SK-N-SH (cell line): ENCODE measurements at regions not wholly inside any gene's neighbourhood (a gene's known extent, or its start where the extent isn't known, plus 50 kb on each side); places are given as distances from the start of the nearest gene placed in this dataset.

Source experiments
- EP300 ChIP-seq, 2 experiments: IDR thresholded peaks; 2 replicates each; pipeline versions ENCODE4 v1.4.0 to v1.6.1; 2012; ENCODE audit warnings: borderline replicate concordance in 1 of 2, low read depth in 1 of 2, low read length in 1 of 2
- EZH2phosphoT487 ChIP-seq: fragments of 200-600 bp; sonication (generic); IDR thresholded peaks from 2 replicates; pipeline ENCODE4 v1.6.1; 2017; ENCODE audit warnings: low read depth, mixed run types, mild to moderate bottlenecking, antibody characterized with exemption, moderate library complexity, borderline replicate concordance

GRCh38 chr2:9760902-9761228, 82.4 kb upstream of the TAF1B start:
- no peak for TF ChIP-seq EZH2phosphoT487
- no peak for TF ChIP-seq EP300 (IDR thresholded peaks at IDR 0.05; ENCODE audit: borderline replicate concordance in 1 of 2, low read depth in 1 of 2, low read length in 1 of 2)
